ENCODE measurements at regions not wholly inside any gene's neighbourhood (a gene's known extent, or its start where the extent isn't known, plus 50 kb on each side); places are given as distances from the start of the nearest gene placed in this dataset.
A peak's percentile ranks its signal among the peaks of the same experiment; 100 is the strongest.

- H3K27ac ChIP-seq (ENCODE audit: low read length) = no peak overlapping the region
- H3K4me3 ChIP-seq (ENCODE audit: control insufficient read depth in 1 of 2, extremely low read depth in 1 of 2, low read length in 1 of 2) = no peak overlapping the region
- no peaks in the 10 kb centered on the region for H3K4me1 ChIP-seq (ENCODE audit: control insufficient read depth in 1 of 2, extremely low read depth in 1 of 2, insufficient read depth in 2 of 2, low read length in 2 of 2)
- H3K27ac Mint-ChIP-seq = no peak overlapping the region
- H3K9me3 ChIP-seq = no peaks in the 10 kb centered on the region
- no peaks in the 10 kb centered on the region for H3K27me3 ChIP-seq (replicated peaks in 1 of 2; ENCODE audit: control insufficient read depth in 2 of 2, extremely low read depth in 1 of 2, insufficient read depth in 2 of 2, low read length in 1 of 2)
- H3K9me3 Mint-ChIP-seq = no peaks in the 10 kb centered on the region
- H3K36me3 Mint-ChIP-seq = no peaks in the 10 kb centered on the region
- ChIA-PET CTCF (no interaction called here), POLR2A (no interaction called here)
- no peaks in the 10 kb centered on the region for H3K4me1 Mint-ChIP-seq
- no peaks in the 10 kb centered on the region for H3K27me3 Mint-ChIP-seq
- WGBS (ENCODE audit: insufficient coverage) = 33% methylated on average over 1 of the region's 1 CpG
- H3K4me3 Mint-ChIP-seq = no peak overlapping the region
- no peaks in the 10 kb centered on the region for H3K36me3 ChIP-seq (ENCODE audit: control insufficient read depth in 2 of 2, extremely low read depth in 1 of 2, insufficient read depth in 1 of 2, low read length in 1 of 2)
- DNase-seq = no peak
- ATAC-seq (replicated peaks in 1 of 4) = no peak
Observed at GRCh38 chr4:23360718-23361117, 529.1 kb downstream of the PPARGC1A start.

- H3K9me3 ChIP-seq = no peaks in the 10 kb centered on the region
- no peak overlapping the region for H3K27ac ChIP-seq (ENCODE audit: low read length)
- no peak for DNase-seq
- H3K36me3 ChIP-seq (ENCODE audit: control insufficient read depth in 2 of 2, extremely low read depth in 1 of 2, insufficient read depth in 1 of 2, low read length in 1 of 2) = no peaks in the 10 kb centered on the region
- ChIA-PET CTCF (interaction anchor here in 1 of 2 donors (1.2 kb wide), 1 partner anchor 9 kb away, joined by 3 read pairs; no protein-coding TSS in a partner anchor), POLR2A (interaction anchor here in 1 of 2 donors (0.6 kb wide), 1 partner anchor 44 kb away, joined by 3 read pairs; no protein-coding TSS in a partner anchor)
- no peaks in the 10 kb centered on the region for H3K36me3 Mint-ChIP-seq
- no peak overlapping the region for H3K27ac Mint-ChIP-seq
- H3K27me3 Mint-ChIP-seq = no peaks in the 10 kb centered on the region
- no peaks in the 10 kb centered on the region for H3K4me1 ChIP-seq (ENCODE audit: control insufficient read depth in 1 of 2, extremely low read depth in 1 of 2, insufficient read depth in 2 of 2, low read length in 2 of 2)
- no peak overlapping the region for H3K4me3 ChIP-seq (ENCODE audit: control insufficient read depth in 1 of 2, extremely low read depth in 1 of 2, low read length in 1 of 2)
- WGBS (ENCODE audit: insufficient coverage) = no CpG with 5 or more reads among the region's 2 CpGs
- no peak overlapping the region for H3K4me3 Mint-ChIP-seq
- H3K9me3 Mint-ChIP-seq = peaks cover 0 to 2% (median 0%) of the 10 kb centered on the region in 3 donors
- no peaks in the 10 kb centered on the region for H3K4me1 Mint-ChIP-seq
- no peaks in the 10 kb centered on the region for H3K27me3 ChIP-seq (replicated peaks in 1 of 2; ENCODE audit: control insufficient read depth in 2 of 2, extremely low read depth in 1 of 2, insufficient read depth in 2 of 2, low read length in 1 of 2)
- ATAC-seq (replicated peaks in 1 of 4) = no peak
Observed at GRCh38 chr4:23355258-23355657, 534.6 kb downstream of the PPARGC1A start.

GRCh38 chr4:23353200-23353599, 536.6 kb downstream of the PPARGC1A start:
- no peak overlapping the region for H3K4me3 Mint-ChIP-seq
- H3K9me3 ChIP-seq = no peaks in the 10 kb centered on the region
- no peaks in the 10 kb centered on the region for H3K4me1 Mint-ChIP-seq
- H3K4me3 ChIP-seq (ENCODE audit: control insufficient read depth in 1 of 2, extremely low read depth in 1 of 2, low read length in 1 of 2) = no peak overlapping the region
- H3K36me3 Mint-ChIP-seq = no peaks in the 10 kb centered on the region
- no peaks in the 10 kb centered on the region for H3K36me3 ChIP-seq (ENCODE audit: control insufficient read depth in 2 of 2, extremely low read depth in 1 of 2, insufficient read depth in 1 of 2, low read length in 1 of 2)
- H3K27me3 Mint-ChIP-seq = no peaks in the 10 kb centered on the region
- POLR2A ChIA-PET = no interaction called here
- no peak for DNase-seq
- CTCF ChIA-PET = no interaction called here
- no peak overlapping the region for H3K27ac ChIP-seq (ENCODE audit: low read length)
- H3K9me3 Mint-ChIP-seq = peaks cover 0 to 2% (median 0%) of the 10 kb centered on the region in 3 donors
- H3K4me1 ChIP-seq (ENCODE audit: control insufficient read depth in 1 of 2, extremely low read depth in 1 of 2, insufficient read depth in 2 of 2, low read length in 2 of 2) = no peaks in the 10 kb centered on the region
- H3K27me3 ChIP-seq (replicated peaks in 1 of 2; ENCODE audit: control insufficient read depth in 2 of 2, extremely low read depth in 1 of 2, insufficient read depth in 2 of 2, low read length in 1 of 2) = no peaks in the 10 kb centered on the region
- H3K27ac Mint-ChIP-seq = no peak overlapping the region
- ATAC-seq (replicated peaks in 1 of 4) = no peak
- no CpG with 5 or more reads among the region's 1 CpG for WGBS (ENCODE audit: insufficient coverage)

GRCh38 chr4:23348789-23349498, 540.9 kb downstream of the PPARGC1A start:
- DNase-seq (no peak), ATAC-seq (replicated peaks in 1 of 4) (no peak)
- CTCF ChIA-PET = no interaction called here
- H3K27me3 ChIP-seq (replicated peaks in 1 of 2; ENCODE audit: control insufficient read depth in 2 of 2, extremely low read depth in 1 of 2, insufficient read depth in 2 of 2, low read length in 1 of 2) = no peaks in the 10 kb centered on the region
- H3K27ac ChIP-seq (ENCODE audit: low read length) = no peak overlapping the region
- no peaks in the 10 kb centered on the region for H3K4me1 ChIP-seq (ENCODE audit: control insufficient read depth in 1 of 2, extremely low read depth in 1 of 2, insufficient read depth in 2 of 2, low read length in 2 of 2)
- Mint-ChIP-seq H3K27me3 (no peaks in the 10 kb centered on the region), H3K36me3 (no peaks in the 10 kb centered on the region), H3K4me3 (no peak overlapping the region), H3K27ac (no peak overlapping the region), H3K9me3 (peaks cover 0 to 4% (median 2%) of the 10 kb centered on the region in 3 donors), H3K4me1 (no peaks in the 10 kb centered on the region)
- H3K4me3 ChIP-seq (ENCODE audit: control insufficient read depth in 1 of 2, extremely low read depth in 1 of 2, low read length in 1 of 2) = no peak overlapping the region
- H3K9me3 ChIP-seq = no peaks in the 10 kb centered on the region
- POLR2A ChIA-PET = no interaction called here
- WGBS (ENCODE audit: insufficient coverage) = 52% methylated on average over 2 of the region's 2 CpGs
- no peaks in the 10 kb centered on the region for H3K36me3 ChIP-seq (ENCODE audit: control insufficient read depth in 2 of 2, extremely low read depth in 1 of 2, insufficient read depth in 1 of 2, low read length in 1 of 2)

GRCh38 chr4:23337292-23337691, 552.6 kb downstream of the PPARGC1A start:
- no peak overlapping the region for H3K4me3 Mint-ChIP-seq
- H3K36me3 Mint-ChIP-seq = no peaks in the 10 kb centered on the region
- POLR2A ChIA-PET = no interaction called here
- peaks cover 27 to 34% (median 32%) of the 10 kb centered on the region in 3 donors for H3K4me1 Mint-ChIP-seq
- ATAC-seq (replicated peaks in 1 of 4) (no peak), DNase-seq (no peak)
- Histone ChIP-seq H3K27me3 (replicated peaks in 1 of 2; ENCODE audit: control insufficient read depth in 2 of 2, extremely low read depth in 1 of 2, insufficient read depth in 2 of 2, low read length in 1 of 2) (no peaks in the 10 kb centered on the region), H3K27ac (ENCODE audit: low read length) (no peak overlapping the region), H3K4me1 (ENCODE audit: control insufficient read depth in 1 of 2, extremely low read depth in 1 of 2, insufficient read depth in 2 of 2, low read length in 2 of 2) (peaks cover 7 to 23% of the 10 kb centered on the region in 2 experiments), H3K9me3 (no peaks in the 10 kb centered on the region), H3K4me3 (ENCODE audit: control insufficient read depth in 1 of 2, extremely low read depth in 1 of 2, low read length in 1 of 2) (no peak overlapping the region), H3K36me3 (ENCODE audit: control insufficient read depth in 2 of 2, extremely low read depth in 1 of 2, insufficient read depth in 1 of 2, low read length in 1 of 2) (no peaks in the 10 kb centered on the region)
- CTCF ChIA-PET = no interaction called here
- WGBS (ENCODE audit: insufficient coverage) = 100% methylated on average over 1 of the region's 2 CpGs
- H3K27ac Mint-ChIP-seq = no peak overlapping the region
- no peaks in the 10 kb centered on the region for H3K27me3 Mint-ChIP-seq
- peaks cover 0 to 7% (median 6%) of the 10 kb centered on the region in 3 donors for H3K9me3 Mint-ChIP-seq

- H3K4me3 Mint-ChIP-seq = peak overlapping the region in 1 of 3 donors; percentile 56
- H3K27me3 Mint-ChIP-seq = no peaks in the 10 kb centered on the region
- no CpG with 5 or more reads among the region's 5 CpGs for WGBS (ENCODE audit: insufficient coverage)
- no peaks in the 10 kb centered on the region for H3K36me3 Mint-ChIP-seq
- H3K27ac Mint-ChIP-seq = peak overlapping the region; percentile 84 to 88
- Histone ChIP-seq H3K4me3 (ENCODE audit: control insufficient read depth in 1 of 2, extremely low read depth in 1 of 2, low read length in 1 of 2) (no peak overlapping the region), H3K36me3 (ENCODE audit: control insufficient read depth in 2 of 2, extremely low read depth in 1 of 2, insufficient read depth in 1 of 2, low read length in 1 of 2) (no peaks in the 10 kb centered on the region), H3K27me3 (replicated peaks in 1 of 2; ENCODE audit: control insufficient read depth in 2 of 2, extremely low read depth in 1 of 2, insufficient read depth in 2 of 2, low read length in 1 of 2) (no peaks in the 10 kb centered on the region), H3K27ac (ENCODE audit: low read length) (peak overlapping the region; percentile 66), H3K4me1 (ENCODE audit: control insufficient read depth in 1 of 2, extremely low read depth in 1 of 2, insufficient read depth in 2 of 2, low read length in 2 of 2) (peaks cover 7 to 23% of the 10 kb centered on the region in 2 experiments), H3K9me3 (no peaks in the 10 kb centered on the region)
- ChIA-PET CTCF (interaction anchor here in 1 of 2 donors (0.8 kb wide), 1 partner anchor 276 kb away, joined by 3 read pairs; no protein-coding TSS in a partner anchor), POLR2A (no interaction called here)
- peaks cover 31 to 35% (median 32%) of the 10 kb centered on the region in 3 donors for H3K4me1 Mint-ChIP-seq
- DNase-seq = peak in 28 of 35 experiments; percentile 0 to 76 (median 26)
- ATAC-seq (replicated peaks in 1 of 4) = peak; percentile 78 to 88 (median 84)
- peaks cover 0 to 7% (median 6%) of the 10 kb centered on the region in 3 donors for H3K9me3 Mint-ChIP-seq
Observed at GRCh38 chr4:23333946-23334878, 555.6 kb downstream of the PPARGC1A start.
